Prostate gland (tissue), 2 donors: ENCODE measurements at regions not wholly inside any gene's neighbourhood (a gene's known extent, or its start where the extent isn't known, plus 50 kb on each side); places are given as distances from the start of the nearest gene placed in this dataset.

Experiments
- CTCF ChIP-seq, 4 experiments: fragments of 200-600 bp in 2 of 4; fragments of 450-650 bp in 2 of 4; sonication (generic) in 2 of 4; IDR thresholded peaks; 1 replicate in 3 of 4; 2 replicates in 1 of 4; pipeline ENCODE4 v1.5.1; 2016 to 2019; ENCODE audit warnings: antibody characterized with exemption in 4 of 4, mild to moderate bottlenecking in 2 of 4, moderate library complexity in 2 of 4
- POLR2A ChIP-seq: fragments of 450-650 bp; IDR thresholded peaks from one replicate; pipeline ENCODE4 v1.6.1; 2016; ENCODE audit warnings: antibody characterized with exemption, mild to moderate bottlenecking
- POLR2AphosphoS5 ChIP-seq: sonication (generic); formaldehyde crosslinking; IDR thresholded peaks from one replicate; pipeline ENCODE4 v1.6.1; 2017; ENCODE audit warnings: antibody characterized with exemption

DNA sequence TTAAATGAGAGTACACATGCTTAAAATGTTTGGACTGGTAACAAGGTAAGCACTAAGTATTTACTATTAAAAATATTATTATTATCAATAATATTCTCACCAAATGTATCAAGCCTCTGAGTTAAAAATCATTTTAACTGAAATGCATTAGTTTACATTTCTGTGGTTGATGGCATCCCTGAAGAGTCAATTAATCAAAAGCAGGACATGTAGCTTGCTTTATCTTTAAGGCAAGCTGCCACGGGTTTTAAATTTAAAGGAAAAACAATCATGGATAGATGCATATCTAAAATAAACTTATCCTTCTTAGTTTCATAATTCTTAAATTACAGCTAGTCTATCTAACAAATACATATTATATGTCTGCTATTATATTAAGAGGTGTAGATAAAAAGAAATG lies 584.8 kb upstream of the INTU start:
- TF ChIP-seq CTCF (IDR thresholded peaks at IDR 0.05) (no peak), POLR2AphosphoS5 (no peak), POLR2A (no peak)
